Kidney epithelial cell (primary cell): ENCODE measurements at regions not wholly inside any gene's neighbourhood (a gene's known extent, or its start where the extent isn't known, plus 50 kb on each side); places are given as distances from the start of the nearest gene placed in this dataset.
"Not testable (repeated sequence)": the region's sequence is repeated elsewhere in the genome, so short reads cannot be mapped to it uniquely, and the experiment has no call there.

ENCODE experiments used
- DNase-seq: peaks from one replicate; pipeline ENCODE4 v3.0.0-alpha.2; 2010; ENCODE audit warnings: low read depth
- H3K27me3 ChIP-seq: 2 replicates; pipeline ENCODE4 v1.6.0; 2011; ENCODE audit warnings: low read length; ENCODE audit not compliant: control insufficient read depth, insufficient read depth
- H3K36me3 ChIP-seq: 2 replicates; pipeline ENCODE4 v1.5.1; 2011; ENCODE audit warnings: low read length; ENCODE audit not compliant: control insufficient read depth, insufficient read depth
- H3K4me3 ChIP-seq: 2 replicates; pipeline ENCODE4 v1.5.1; 2011; ENCODE audit warnings: low read depth, mild to moderate bottlenecking, control low read depth, low read length
- TF ChIP-seq, protein P1 (sequence below): IDR thresholded peaks from 2 replicates; pipeline ENCODE4 v1.5.1; 2011; ENCODE audit warnings: mild to moderate bottlenecking, moderate library complexity, low read length, control low read depth, inconsistent platforms; ENCODE audit not compliant: insufficient read depth, poor library complexity, severe bottlenecking

DNA sequence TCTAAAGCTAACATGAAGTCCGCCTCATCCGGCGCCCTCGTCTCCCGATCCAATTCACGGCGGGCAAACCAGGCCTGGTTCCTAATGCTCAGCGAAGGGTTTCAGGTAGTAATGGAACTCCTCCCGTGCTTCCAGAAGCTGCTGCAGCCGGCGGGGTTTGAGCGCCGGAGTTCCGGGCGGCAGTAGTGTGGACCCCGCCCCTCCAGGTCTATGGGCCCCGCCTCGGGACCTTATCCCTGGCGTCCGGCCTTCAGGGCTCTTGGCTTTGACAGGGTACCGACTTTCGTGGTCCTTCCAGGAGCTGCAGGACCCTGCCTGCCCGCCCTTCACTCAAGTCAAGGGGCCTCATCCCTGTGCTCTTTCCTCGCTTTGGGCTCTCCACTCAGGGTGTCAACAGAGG is 304.1 kb downstream of the FAM72C start:
- no peaks in the 10 kb centered on the region for H3K36me3 ChIP-seq
- TF ChIP-seq, protein P1, sequence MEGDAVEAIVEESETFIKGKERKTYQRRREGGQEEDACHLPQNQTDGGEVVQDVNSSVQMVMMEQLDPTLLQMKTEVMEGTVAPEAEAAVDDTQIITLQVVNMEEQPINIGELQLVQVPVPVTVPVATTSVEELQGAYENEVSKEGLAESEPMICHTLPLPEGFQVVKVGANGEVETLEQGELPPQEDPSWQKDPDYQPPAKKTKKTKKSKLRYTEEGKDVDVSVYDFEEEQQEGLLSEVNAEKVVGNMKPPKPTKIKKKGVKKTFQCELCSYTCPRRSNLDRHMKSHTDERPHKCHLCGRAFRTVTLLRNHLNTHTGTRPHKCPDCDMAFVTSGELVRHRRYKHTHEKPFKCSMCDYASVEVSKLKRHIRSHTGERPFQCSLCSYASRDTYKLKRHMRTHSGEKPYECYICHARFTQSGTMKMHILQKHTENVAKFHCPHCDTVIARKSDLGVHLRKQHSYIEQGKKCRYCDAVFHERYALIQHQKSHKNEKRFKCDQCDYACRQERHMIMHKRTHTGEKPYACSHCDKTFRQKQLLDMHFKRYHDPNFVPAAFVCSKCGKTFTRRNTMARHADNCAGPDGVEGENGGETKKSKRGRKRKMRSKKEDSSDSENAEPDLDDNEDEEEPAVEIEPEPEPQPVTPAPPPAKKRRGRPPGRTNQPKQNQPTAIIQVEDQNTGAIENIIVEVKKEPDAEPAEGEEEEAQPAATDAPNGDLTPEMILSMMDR = no peak
- H3K27me3 ChIP-seq = peaks cover 2% of the 10 kb centered on the region
- no peak overlapping the region for H3K4me3 ChIP-seq
- no peak for DNase-seq

- TF ChIP-seq, protein P1 = no peak
- Histone ChIP-seq H3K4me3 (no peak overlapping the region), H3K36me3 (no peaks in the 10 kb centered on the region), H3K27me3 (peaks cover 5% of the 10 kb centered on the region)
- DNase-seq = no peak
Observed at GRCh38 chr1:143666851-143667250, 304.9 kb downstream of the FAM72C start.

- DNase-seq = no peak
- H3K4me3 ChIP-seq = no peak overlapping the region
- H3K27me3 ChIP-seq = peaks cover 17% of the 10 kb centered on the region
- TF ChIP-seq, protein P1 = no peak
- H3K36me3 ChIP-seq = no peaks in the 10 kb centered on the region
Observed at GRCh38 chr1:143665606-143666005, 306.2 kb downstream of the FAM72C start.

DNA sequence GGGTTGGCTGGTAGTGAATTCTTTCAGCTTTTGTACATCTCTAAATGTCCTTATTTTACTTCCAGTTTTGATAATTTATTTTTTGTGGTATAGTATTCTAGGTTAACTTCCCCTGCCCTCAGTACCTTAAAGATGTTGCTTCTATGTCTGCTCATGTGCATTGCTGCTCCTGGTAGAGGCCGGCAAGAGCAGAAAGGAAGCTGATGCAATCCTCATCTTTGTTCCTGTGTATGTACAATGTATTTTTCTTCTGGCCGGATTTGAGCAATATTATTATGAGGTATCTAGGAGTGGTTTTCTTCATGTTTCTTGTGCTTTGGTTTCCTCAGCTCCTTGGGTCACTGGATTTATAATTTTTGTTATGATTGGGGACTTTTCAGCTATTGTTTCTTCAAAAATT is 308.7 kb downstream of the FAM72C start:
- not testable (repeated sequence) for H3K4me3 ChIP-seq, DNase-seq, H3K36me3 ChIP-seq
- H3K27me3 ChIP-seq = peaks cover 22% of the 10 kb centered on the region

GRCh38 chr1:143661418-143662101 is 310.2 kb downstream of the FAM72C start:
- peaks cover 22% of the 10 kb centered on the region for H3K27me3 ChIP-seq
- H3K36me3 ChIP-seq = no peaks in the 10 kb centered on the region
- TF ChIP-seq, protein P1 = no peak
- no peak overlapping the region for H3K4me3 ChIP-seq
- no peak for DNase-seq

- TF ChIP-seq, protein P1 = no peak
- Histone ChIP-seq H3K4me3 (no peak overlapping the region), H3K27me3 (peaks cover 22% of the 10 kb centered on the region), H3K36me3 (no peaks in the 10 kb centered on the region)
- no peak for DNase-seq
Observed at GRCh38 chr1:143660354-143660941, 311.3 kb downstream of the FAM72C start.
